ENCODE measurements at regions not wholly inside any gene's neighbourhood (a gene's known extent, or its start where the extent isn't known, plus 50 kb on each side); places are given as distances from the start of the nearest gene placed in this dataset.
"Not testable (repeated sequence)": the region's sequence is repeated elsewhere in the genome, so short reads cannot be mapped to it uniquely, and the experiment has no call there.

GRCh38 chr20:30286157-30286556 is 971.3 kb upstream of the DEFB115 start:
- Histone ChIP-seq H3K9me2 (replicated peaks; ENCODE audit: control insufficient read depth, low read length) (no peaks in the 10 kb centered on the region), H3K4me1 (ENCODE audit: control insufficient read depth, low read length) (no peaks in the 10 kb centered on the region), H3K9me3 (ENCODE audit: control insufficient read depth, insufficient read depth, low read length) (peaks cover 14% of the 10 kb centered on the region; the same call in 1 of the 2 replicates), H3K36me3 (ENCODE audit: control insufficient read depth, low read length) (no peaks in the 10 kb centered on the region), H3F3A (ENCODE audit: control insufficient read depth, insufficient read depth) (no peaks in the 10 kb centered on the region), H3K27me3 (ENCODE audit: control insufficient read depth, low read length) (no peaks in the 10 kb centered on the region), H3K79me2 (ENCODE audit: control insufficient read depth, low read length) (no peaks in the 10 kb centered on the region), H3K4me2 (ENCODE audit: low read length) (no peak overlapping the region), H3K4me3 (ENCODE audit: low read length) (no peak overlapping the region), H4K20me1 (ENCODE audit: control insufficient read depth, insufficient read depth, low read depth, low read length) (no peaks in the 10 kb centered on the region), H3K27ac (ENCODE audit: low read depth, low read length) (no peak overlapping the region)
- TF ChIP-seq CTCF (IDR thresholded peaks at IDR 0.05; ENCODE audit: low read depth, low read length, poor library complexity, severe bottlenecking) (no peak), EZH2phosphoT487 (IDR thresholded peaks at IDR 0.05; ENCODE audit: borderline replicate concordance, low read length) (no peak)

- H3K4me1 ChIP-seq (ENCODE audit: control insufficient read depth, low read length), result not testable (repeated sequence)
Measured at GRCh38 chr20:30287459-30287858, 970.0 kb upstream of the DEFB115 start.

GRCh38 chr20:30288346-30288745 is 969.1 kb upstream of the DEFB115 start:
- no peak overlapping the region for H3K27ac ChIP-seq (ENCODE audit: low read depth, low read length)
- H3K27me3 ChIP-seq (ENCODE audit: control insufficient read depth, low read length), result no peaks in the 10 kb centered on the region
- no peak overlapping the region for H3K4me3 ChIP-seq (ENCODE audit: low read length)
- H3K4me2 ChIP-seq (ENCODE audit: low read length), result no peak overlapping the region
- no peaks in the 10 kb centered on the region for H3K79me2 ChIP-seq (ENCODE audit: control insufficient read depth, low read length)
- H3K9me3 ChIP-seq (ENCODE audit: control insufficient read depth, insufficient read depth, low read length), result peaks cover 11% of the 10 kb centered on the region; the same call in 1 of the 2 replicates
- no peaks in the 10 kb centered on the region for H3F3A ChIP-seq (ENCODE audit: control insufficient read depth, insufficient read depth)
- H3K9me2 ChIP-seq (replicated peaks; ENCODE audit: control insufficient read depth, low read length), result no peaks in the 10 kb centered on the region
- TF ChIP-seq CTCF (IDR thresholded peaks at IDR 0.05; ENCODE audit: low read depth, low read length, poor library complexity, severe bottlenecking) (no peak), EZH2phosphoT487 (IDR thresholded peaks at IDR 0.05; ENCODE audit: borderline replicate concordance, low read length) (no peak)
- H4K20me1 ChIP-seq (ENCODE audit: control insufficient read depth, insufficient read depth, low read depth, low read length), result no peaks in the 10 kb centered on the region
- H3K4me1 ChIP-seq (ENCODE audit: control insufficient read depth, low read length), result no peaks in the 10 kb centered on the region
- H3K36me3 ChIP-seq (ENCODE audit: control insufficient read depth, low read length), result no peaks in the 10 kb centered on the region

More at GRCh38 chr20:30287459-30287858, 970.0 kb upstream of the DEFB115 start:
- H3K27ac ChIP-seq (ENCODE audit: low read depth, low read length); H3K27me3 ChIP-seq (ENCODE audit: control insufficient read depth, low read length); H3K79me2 ChIP-seq (ENCODE audit: control insufficient read depth, low read length); H3K4me3 ChIP-seq (ENCODE audit: low read length); H3K36me3 ChIP-seq (ENCODE audit: control insufficient read depth, low read length); H3F3A ChIP-seq (ENCODE audit: control insufficient read depth, insufficient read depth); H3K9me2 ChIP-seq (replicated peaks; ENCODE audit: control insufficient read depth, low read length); H3K4me2 ChIP-seq (ENCODE audit: low read length); H4K20me1 ChIP-seq (ENCODE audit: control insufficient read depth, insufficient read depth, low read depth, low read length): not testable (repeated sequence)
- peaks cover 12% of the 10 kb centered on the region; the same call in 1 of the 2 replicates for H3K9me3 ChIP-seq (ENCODE audit: control insufficient read depth, insufficient read depth, low read length)

- not testable (repeated sequence) for H3K4me3 ChIP-seq (ENCODE audit: low read length); H3K9me3 ChIP-seq (ENCODE audit: control insufficient read depth, insufficient read depth, low read length); H3K9me2 ChIP-seq (replicated peaks; ENCODE audit: control insufficient read depth, low read length); H3K79me2 ChIP-seq (ENCODE audit: control insufficient read depth, low read length); H4K20me1 ChIP-seq (ENCODE audit: control insufficient read depth, insufficient read depth, low read depth, low read length); H3K27ac ChIP-seq (ENCODE audit: low read depth, low read length); H3K36me3 ChIP-seq (ENCODE audit: control insufficient read depth, low read length); H3K4me2 ChIP-seq (ENCODE audit: low read length); H3K4me1 ChIP-seq (ENCODE audit: control insufficient read depth, low read length); H3K27me3 ChIP-seq (ENCODE audit: control insufficient read depth, low read length); H3F3A ChIP-seq (ENCODE audit: control insufficient read depth, insufficient read depth)
Measured at GRCh38 chr20:30289049-30289448, 968.4 kb upstream of the DEFB115 start.

GRCh38 chr20:30289711-30290141 is 967.7 kb upstream of the DEFB115 start:
- H3K4me1 ChIP-seq (ENCODE audit: control insufficient read depth, low read length); H3K4me2 ChIP-seq (ENCODE audit: low read length); H3K27me3 ChIP-seq (ENCODE audit: control insufficient read depth, low read length); H3K9me3 ChIP-seq (ENCODE audit: control insufficient read depth, insufficient read depth, low read length); H3K27ac ChIP-seq (ENCODE audit: low read depth, low read length); H3K9me2 ChIP-seq (replicated peaks; ENCODE audit: control insufficient read depth, low read length); H3K36me3 ChIP-seq (ENCODE audit: control insufficient read depth, low read length); H3F3A ChIP-seq (ENCODE audit: control insufficient read depth, insufficient read depth); H3K4me3 ChIP-seq (ENCODE audit: low read length); H4K20me1 ChIP-seq (ENCODE audit: control insufficient read depth, insufficient read depth, low read depth, low read length); H3K79me2 ChIP-seq (ENCODE audit: control insufficient read depth, low read length): not testable (repeated sequence)

- not testable (repeated sequence) for H3K36me3 ChIP-seq (ENCODE audit: control insufficient read depth, low read length); H3F3A ChIP-seq (ENCODE audit: control insufficient read depth, insufficient read depth); H3K4me1 ChIP-seq (ENCODE audit: control insufficient read depth, low read length); H3K4me2 ChIP-seq (ENCODE audit: low read length); H3K9me2 ChIP-seq (replicated peaks; ENCODE audit: control insufficient read depth, low read length); H3K79me2 ChIP-seq (ENCODE audit: control insufficient read depth, low read length); H3K4me3 ChIP-seq (ENCODE audit: low read length); H3K27ac ChIP-seq (ENCODE audit: low read depth, low read length); H3K9me3 ChIP-seq (ENCODE audit: control insufficient read depth, insufficient read depth, low read length); H3K27me3 ChIP-seq (ENCODE audit: control insufficient read depth, low read length); H4K20me1 ChIP-seq (ENCODE audit: control insufficient read depth, insufficient read depth, low read depth, low read length)
Measured at GRCh38 chr20:30290361-30291063, 967.0 kb upstream of the DEFB115 start.
